Progenitor cell of endocrine pancreas (in vitro differentiated cells): ENCODE measurements at regions not wholly inside any gene's neighbourhood (a gene's known extent, or its start where the extent isn't known, plus 50 kb on each side); places are given as distances from the start of the nearest gene placed in this dataset.

ENCODE experiments used
- DNase-seq: peaks from one replicate; pipeline ENCODE4 v3.0.0; 2021; ENCODE audit warnings: low spot score; ENCODE audit not compliant: unreplicated experiment
- H3K27ac Mint-ChIP-seq: 2 replicates; pipeline ENCODE4 v1.8.0; 2021; ENCODE audit warnings: mild to moderate bottlenecking, moderate library complexity, mixed read lengths
- H3K27me3 Mint-ChIP-seq: 2 replicates; pipeline ENCODE4 v1.8.0; 2021; ENCODE audit warnings: mixed read lengths
- H3K36me3 Mint-ChIP-seq: 2 replicates; pipeline ENCODE4 v1.8.0; 2022; ENCODE audit warnings: mixed read lengths; ENCODE audit not compliant: insufficient read depth
- H3K4me1 Mint-ChIP-seq: 2 replicates; pipeline ENCODE4 v1.8.0; 2021; ENCODE audit warnings: low read depth, mixed read lengths
- H3K4me3 Mint-ChIP-seq: 2 replicates; pipeline ENCODE4 v1.8.0; 2021; ENCODE audit warnings: low read depth, mild to moderate bottlenecking, moderate library complexity, mixed read lengths
- H3K9me3 Mint-ChIP-seq: 2 replicates; pipeline ENCODE4 v1.8.0; 2021; ENCODE audit warnings: low read depth, mixed read lengths
- CTCF ChIP-seq: fragments of 200-600 bp; sonication (generic); IDR thresholded peaks from one replicate; pipeline ENCODE4 v1.5.0; 2021; ENCODE audit warnings: antibody characterized with exemption, mild to moderate bottlenecking; ENCODE audit not compliant: unreplicated experiment

- peaks cover 6% of the 10 kb centered on the region for H3K4me1 Mint-ChIP-seq
- TF ChIP-seq CTCF: no peak
- H3K27ac Mint-ChIP-seq: no peak overlapping the region
- no peak overlapping the region for H3K4me3 Mint-ChIP-seq
- no peak for DNase-seq
- H3K9me3 Mint-ChIP-seq: peaks cover 45% of the 10 kb centered on the region
- no peaks in the 10 kb centered on the region for H3K36me3 Mint-ChIP-seq
- H3K27me3 Mint-ChIP-seq: no peaks in the 10 kb centered on the region
Measured at GRCh38 chrX:13170966-13171558, 126.6 kb upstream of the FAM9C start.

- Mint-ChIP-seq H3K27ac (no peak overlapping the region), H3K4me1 (peaks cover 14% of the 10 kb centered on the region), H3K27me3 (no peaks in the 10 kb centered on the region), H3K4me3 (no peak overlapping the region), H3K9me3 (peaks cover 45% of the 10 kb centered on the region), H3K36me3 (no peaks in the 10 kb centered on the region)
- DNase-seq: no peak
- no peak for TF ChIP-seq CTCF
Measured at GRCh38 chrX:13169684-13170083, 125.3 kb upstream of the FAM9C start.

- H3K9me3 Mint-ChIP-seq: peaks cover 42% of the 10 kb centered on the region
- peak overlapping the region; percentile 62 for H3K27ac Mint-ChIP-seq
- peaks cover 20% of the 10 kb centered on the region for H3K4me1 Mint-ChIP-seq
- no peak for DNase-seq
- no peaks in the 10 kb centered on the region for H3K27me3 Mint-ChIP-seq
- H3K4me3 Mint-ChIP-seq: no peak overlapping the region
- TF ChIP-seq CTCF: no peak
- no peaks in the 10 kb centered on the region for H3K36me3 Mint-ChIP-seq
Measured at GRCh38 chrX:13168269-13168668, 123.8 kb upstream of the FAM9C start.

- Mint-ChIP-seq H3K4me1 (peaks cover 20% of the 10 kb centered on the region), H3K9me3 (peaks cover 40% of the 10 kb centered on the region), H3K4me3 (no peak overlapping the region), H3K36me3 (no peaks in the 10 kb centered on the region), H3K27ac (peak overlapping the region; percentile 62), H3K27me3 (no peaks in the 10 kb centered on the region)
- no peak for TF ChIP-seq CTCF
- no peak for DNase-seq
Measured at GRCh38 chrX:13167481-13168231, 123.2 kb upstream of the FAM9C start.

- H3K9me3 Mint-ChIP-seq: peaks cover 32% of the 10 kb centered on the region
- no peak overlapping the region for H3K4me3 Mint-ChIP-seq
- H3K27me3 Mint-ChIP-seq: no peaks in the 10 kb centered on the region
- H3K36me3 Mint-ChIP-seq: no peaks in the 10 kb centered on the region
- TF ChIP-seq CTCF: no peak
- DNase-seq: no peak
- H3K4me1 Mint-ChIP-seq: peaks cover 16% of the 10 kb centered on the region
- no peak overlapping the region for H3K27ac Mint-ChIP-seq
Measured at GRCh38 chrX:13165266-13166189, 121.1 kb upstream of the FAM9C start.
